ENCODE measurements at regions not wholly inside any gene's neighbourhood (a gene's known extent, or its start where the extent isn't known, plus 50 kb on each side); places are given as distances from the start of the nearest gene placed in this dataset.

- TF ChIP-seq E4F1 (IDR thresholded peaks at IDR 0.05; ENCODE audit: borderline replicate concordance, partially characterized antibody) (no peak), NR2C1 (IDR thresholded peaks at IDR 0.05) (no peak), ZNF384 (IDR thresholded peaks at IDR 0.05; ENCODE audit: borderline replicate concordance, low read depth, low read length) (no peak)
- TF ChIP-seq, protein P1, sequence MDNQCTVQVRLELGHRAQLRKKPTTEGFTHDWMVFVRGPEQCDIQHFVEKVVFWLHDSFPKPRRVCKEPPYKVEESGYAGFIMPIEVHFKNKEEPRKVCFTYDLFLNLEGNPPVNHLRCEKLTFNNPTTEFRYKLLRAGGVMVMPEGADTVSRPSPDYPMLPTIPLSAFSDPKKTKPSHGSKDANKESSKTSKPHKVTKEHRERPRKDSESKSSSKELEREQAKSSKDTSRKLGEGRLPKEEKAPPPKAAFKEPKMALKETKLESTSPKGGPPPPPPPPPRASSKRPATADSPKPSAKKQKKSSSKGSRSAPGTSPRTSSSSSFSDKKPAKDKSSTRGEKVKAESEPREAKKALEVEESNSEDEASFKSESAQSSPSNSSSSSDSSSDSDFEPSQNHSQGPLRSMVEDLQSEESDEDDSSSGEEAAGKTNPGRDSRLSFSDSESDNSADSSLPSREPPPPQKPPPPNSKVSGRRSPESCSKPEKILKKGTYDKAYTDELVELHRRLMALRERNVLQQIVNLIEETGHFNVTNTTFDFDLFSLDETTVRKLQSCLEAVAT (IDR thresholded peaks at IDR 0.05) = no peak
Measured at GRCh38 chr4:180669680-180670079, 1573.5 kb upstream of the TENM3 start (continued).

GRCh38 chr4:180674619-180675358 lies 1568.4 kb upstream of the TENM3 start:
- Histone ChIP-seq H3K36me3 (ENCODE audit: control insufficient read depth in 2 of 2, insufficient read depth in 2 of 2, low read length in 1 of 2) (no peaks in the 10 kb centered on the region), H3K27me3 (replicated peaks in 1 of 2; ENCODE audit: control insufficient read depth in 2 of 2, insufficient read depth in 2 of 2, low read length in 1 of 2) (no peaks in the 10 kb centered on the region), H3K9me3 (replicated peaks; ENCODE audit: control insufficient read depth, insufficient read depth, low read length) (no peaks in the 10 kb centered on the region), H2AFZ (ENCODE audit: control insufficient read depth, low read depth, low read length) (no peak overlapping the region), H3K4me1 (ENCODE audit: control insufficient read depth, insufficient read depth, low read length) (no peaks in the 10 kb centered on the region), H3K4me2 (ENCODE audit: control insufficient read depth, insufficient read depth) (no peak overlapping the region), H3K79me2 (ENCODE audit: control insufficient read depth, insufficient read depth, low read length) (no peaks in the 10 kb centered on the region), H4K20me1 (ENCODE audit: control insufficient read depth, insufficient read depth) (no peaks in the 10 kb centered on the region), H3K9ac (ENCODE audit: control insufficient read depth, insufficient read depth, low read length) (no peak overlapping the region), H3K27ac (ENCODE audit: control insufficient read depth, insufficient read depth) (no peak overlapping the region), H3K4me3 (no peak overlapping the region)
- in situ Hi-C loops (cut with MboI) (no loop called here), intact Hi-C loops (cut with micrococcal nuclease; ENCODE audit: unreplicated experiment) (no loop called here)
- ChIA-PET SMC1A (ENCODE audit: uncharacterized antibody, unreplicated experiment) (interaction anchor here (1.4 kb wide), 1 partner anchor 9 kb away, joined by 3 read pairs; no protein-coding TSS in a partner anchor), POLR2A (no interaction called here), RAD21 (ENCODE audit: unreplicated experiment) (no interaction called here), CTCF (interaction anchor here (0.7 to 2.7 kb wide), 4 partner anchors 9 to 1677 kb away, joined by 3 to 14 read pairs (median 4); no protein-coding TSS in a partner anchor)
- BruUV-seq (replicated peaks) = no TSS peak
- no peak for FAIRE-seq
- WGBS (ENCODE audit: insufficient coverage, insufficient replicate concordance, low lambda C conversion rate, missing lambda C conversion rate) = 10% methylated on average over 4 of the region's 4 CpGs
- DNase-seq (ENCODE audit: low read depth, low spot score) = no peak
- TF ChIP-seq ZNF217 (IDR thresholded peaks at IDR 0.05) (no peak), SMAD1 (IDR thresholded peaks at IDR 0.05; ENCODE audit: low read depth, partially characterized antibody) (no peak), STAT1 (conservative IDR thresholded peaks at IDR 0.05) (no peak), NR2C1 (IDR thresholded peaks at IDR 0.05) (no peak), ESRRA (IDR thresholded peaks at IDR 0.05; ENCODE audit: low read length) (no peak)
- no peak for ATAC-seq

Measured in GM12878 (cell line).